Keratinocyte (primary cell): ENCODE measurements at regions not wholly inside any gene's neighbourhood (a gene's known extent, or its start where the extent isn't known, plus 50 kb on each side); places are given as distances from the start of the nearest gene placed in this dataset.

Source experiments
- DNase-seq: peaks from one replicate; pipeline ENCODE4 v3.0.0-alpha.2; 2011; ENCODE audit warnings: low read depth, missing footprints, low spot score
- FAIRE-seq: peaks from 2 replicates; lab custom pipeline; 2011; peaks lifted over from hg19 to GRCh38; lab: Jason Lieb, UNC
- H2AFZ ChIP-seq: 2 replicates; pipeline ENCODE4 v1.6.0; 2012; ENCODE audit warnings: low read length, control low read depth, inconsistent platforms; ENCODE audit not compliant: control insufficient read depth
- H3K27ac ChIP-seq: 2 replicates; pipeline ENCODE4 v1.5.1; 2011; ENCODE audit warnings: low read length; ENCODE audit not compliant: control insufficient read depth, insufficient read depth
- H3K27me3 ChIP-seq: 3 replicates; pipeline ENCODE4 v1.6.0; 2011; ENCODE audit warnings: low read length; ENCODE audit not compliant: control insufficient read depth, insufficient read depth; ENCODE audit errors: extremely low read depth
- H3K36me3 ChIP-seq, 2 experiments: 2 replicates in 1 of 2; 3 replicates in 1 of 2; pipeline ENCODE4 v1.5.1; 2011; ENCODE audit warnings: low read length in 2 of 2, mild to moderate bottlenecking in 1 of 2; ENCODE audit not compliant: control insufficient read depth in 2 of 2, insufficient read depth in 2 of 2; ENCODE audit errors: extremely low read depth in 1 of 2
- H3K4me1 ChIP-seq: 3 replicates; pipeline ENCODE4 v1.5.1; 2011; ENCODE audit warnings: low read length; ENCODE audit not compliant: control insufficient read depth, insufficient read depth; ENCODE audit errors: extremely low read depth
- H3K4me2 ChIP-seq: 3 replicates; pipeline ENCODE4 v1.6.0; 2011; ENCODE audit warnings: low read depth, low read length; ENCODE audit not compliant: control insufficient read depth, insufficient read depth; ENCODE audit errors: extremely low read depth
- H3K4me3 ChIP-seq, 3 experiments: fragments of 200-600 bp in 1 of 3; sonication (generic) in 1 of 3; 2 replicates in 2 of 3; 3 replicates in 1 of 3; pipeline ENCODE4 v1.5.1; 2011 to 2016; ENCODE audit warnings: low read length in 3 of 3, mild to moderate bottlenecking in 3 of 3, control low read depth in 2 of 3, inconsistent platforms in 1 of 3, low read depth in 1 of 3, mixed read lengths in 1 of 3, mixed run types in 1 of 3, moderate library complexity in 1 of 3; ENCODE audit not compliant: control insufficient read depth in 2 of 3, insufficient read depth in 2 of 3; ENCODE audit errors: extremely low read depth in 1 of 3
- H3K79me2 ChIP-seq: 2 replicates; pipeline ENCODE4 v1.6.0; 2012; ENCODE audit warnings: low read length; ENCODE audit not compliant: control insufficient read depth, insufficient read depth
- H3K9ac ChIP-seq: 3 replicates; pipeline ENCODE4 v1.6.0; 2011; ENCODE audit warnings: low read length; ENCODE audit not compliant: control insufficient read depth, insufficient read depth; ENCODE audit errors: extremely low read depth
- H3K9me1 ChIP-seq: 3 replicates; pipeline ENCODE4 v1.6.0; 2011; ENCODE audit warnings: low read length; ENCODE audit not compliant: control insufficient read depth, insufficient read depth; ENCODE audit errors: extremely low read depth
- H3K9me3 ChIP-seq: 2 replicates; pipeline ENCODE4 v1.5.1; 2012; ENCODE audit warnings: low read depth, low read length; ENCODE audit not compliant: control insufficient read depth
- H4K20me1 ChIP-seq: 3 replicates; pipeline ENCODE4 v1.6.0; 2011; ENCODE audit warnings: low read length; ENCODE audit not compliant: control insufficient read depth, insufficient read depth; ENCODE audit errors: extremely low read depth
- EZH2 ChIP-seq: IDR thresholded peaks from one replicate; pipeline ENCODE4 v1.6.1; 2012; ENCODE audit warnings: inconsistent platforms, mild to moderate bottlenecking, low read length, moderate library complexity
- dilution Hi-C: fragments of 300-500 bp; cut with MboI; formaldehyde crosslinking; loops from one replicate; pipeline ENCODE4 v1.7.0; 2020; ENCODE audit warnings: low sequenced_read_pairs; ENCODE audit not compliant: extremely low pct_ligation_motif_present
- TF ChIP-seq, protein P1 (sequence below), 3 experiments: IDR thresholded peaks in 1 of 3; conservative IDR thresholded peaks in 1 of 3; optimal IDR thresholded peaks in 1 of 3; 2 replicates in 2 of 3; 3 replicates in 1 of 3; pipeline versions ENCODE3 to v1.5.1; 2011; ENCODE audit warnings: low read length in 3 of 3, mild to moderate bottlenecking in 3 of 3, moderate library complexity in 2 of 3, control low read depth in 1 of 3, inconsistent platforms in 1 of 3; ENCODE audit not compliant: insufficient read depth in 2 of 3; ENCODE audit errors: extremely low read depth in 1 of 3

DNA sequence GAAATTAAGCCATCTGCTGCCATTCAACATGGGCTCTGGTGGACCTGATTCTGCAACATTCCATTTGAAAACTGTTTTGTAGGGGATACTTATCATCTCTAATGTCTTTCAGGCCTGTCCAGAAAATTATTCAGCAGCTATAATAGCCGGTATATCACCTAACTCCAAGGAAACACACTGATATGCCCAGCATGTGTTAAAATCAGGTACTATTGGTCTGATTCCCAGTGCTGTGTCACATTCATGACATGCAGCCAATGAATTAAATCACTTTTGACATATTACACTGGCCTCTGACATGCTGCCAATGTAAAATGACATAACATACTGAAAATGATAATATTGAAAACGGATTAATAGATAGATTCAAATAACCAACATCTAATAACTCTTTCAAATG is 60.5 kb upstream of the IRX5 start:
- Histone ChIP-seq H3K4me2 (no peak overlapping the region), H3K27me3 (no peaks in the 10 kb centered on the region), H3K9me3 (no peaks in the 10 kb centered on the region), H3K4me3 (no peak overlapping the region), H3K79me2 (no peaks in the 10 kb centered on the region), H3K4me1 (peaks cover 11% of the 10 kb centered on the region), H4K20me1 (no peaks in the 10 kb centered on the region), H3K27ac (no peak overlapping the region), H3K36me3 (no peaks in the 10 kb centered on the region), H2AFZ (no peak overlapping the region), H3K9me1 (no peaks in the 10 kb centered on the region), H3K9ac (no peak overlapping the region)
- no peak for DNase-seq
- TF ChIP-seq EZH2, result no peak
- TF ChIP-seq, protein P1, sequence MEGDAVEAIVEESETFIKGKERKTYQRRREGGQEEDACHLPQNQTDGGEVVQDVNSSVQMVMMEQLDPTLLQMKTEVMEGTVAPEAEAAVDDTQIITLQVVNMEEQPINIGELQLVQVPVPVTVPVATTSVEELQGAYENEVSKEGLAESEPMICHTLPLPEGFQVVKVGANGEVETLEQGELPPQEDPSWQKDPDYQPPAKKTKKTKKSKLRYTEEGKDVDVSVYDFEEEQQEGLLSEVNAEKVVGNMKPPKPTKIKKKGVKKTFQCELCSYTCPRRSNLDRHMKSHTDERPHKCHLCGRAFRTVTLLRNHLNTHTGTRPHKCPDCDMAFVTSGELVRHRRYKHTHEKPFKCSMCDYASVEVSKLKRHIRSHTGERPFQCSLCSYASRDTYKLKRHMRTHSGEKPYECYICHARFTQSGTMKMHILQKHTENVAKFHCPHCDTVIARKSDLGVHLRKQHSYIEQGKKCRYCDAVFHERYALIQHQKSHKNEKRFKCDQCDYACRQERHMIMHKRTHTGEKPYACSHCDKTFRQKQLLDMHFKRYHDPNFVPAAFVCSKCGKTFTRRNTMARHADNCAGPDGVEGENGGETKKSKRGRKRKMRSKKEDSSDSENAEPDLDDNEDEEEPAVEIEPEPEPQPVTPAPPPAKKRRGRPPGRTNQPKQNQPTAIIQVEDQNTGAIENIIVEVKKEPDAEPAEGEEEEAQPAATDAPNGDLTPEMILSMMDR (optimal IDR thresholded peaks at IDR 0.05 in 1 of 3, IDR thresholded peaks at IDR 0.05 in 1 of 3, conservative IDR thresholded peaks at IDR 0.05 in 1 of 3; ENCODE audit: extremely low read depth in 1 of 3, insufficient read depth in 2 of 3, low read length in 3 of 3), result no peak
- FAIRE-seq, result no peak
- dilution Hi-C loops, result no loop called here

DNA sequence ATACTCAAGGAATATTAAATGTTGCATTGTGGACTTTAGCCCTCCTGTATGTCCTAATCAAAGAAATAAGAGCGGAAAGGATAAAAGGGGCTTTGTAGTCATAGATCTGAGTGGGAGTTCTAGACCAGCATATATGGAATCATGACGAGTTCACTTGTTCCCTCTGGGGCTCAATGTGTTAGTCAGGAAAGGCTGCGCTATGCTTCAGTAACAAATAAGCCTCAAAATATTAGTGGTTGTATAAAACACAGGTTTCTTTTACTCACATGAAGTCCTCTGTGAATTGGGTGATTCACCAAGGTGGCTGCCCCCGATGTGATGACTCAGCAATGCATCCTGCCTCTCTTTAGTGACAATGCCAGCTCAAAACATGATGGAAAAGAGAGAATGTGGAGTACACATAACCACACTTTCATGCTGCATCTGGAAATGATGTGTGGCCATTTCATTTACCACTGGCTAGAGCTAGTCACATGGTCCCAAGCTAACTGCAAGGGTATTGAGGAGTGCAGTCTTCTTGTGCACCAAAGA is 63.3 kb upstream of the IRX5 start:
- dilution Hi-C loops, result no loop called here
- no peaks in the 10 kb centered on the region for H3K9me3 ChIP-seq
- no peak overlapping the region for H3K4me2 ChIP-seq
- no peak overlapping the region for H3K9ac ChIP-seq
- no peaks in the 10 kb centered on the region for H3K27me3 ChIP-seq
- TF ChIP-seq EZH2, result no peak
- TF ChIP-seq, protein P1 (optimal IDR thresholded peaks at IDR 0.05 in 1 of 3, IDR thresholded peaks at IDR 0.05 in 1 of 3, conservative IDR thresholded peaks at IDR 0.05 in 1 of 3; ENCODE audit: extremely low read depth in 1 of 3, insufficient read depth in 2 of 3, low read length in 3 of 3), result no peak
- no peaks in the 10 kb centered on the region for H3K79me2 ChIP-seq
- H3K36me3 ChIP-seq, result no peaks in the 10 kb centered on the region
- H2AFZ ChIP-seq, result no peak overlapping the region
- no peak overlapping the region for H3K4me3 ChIP-seq
- no peaks in the 10 kb centered on the region for H3K9me1 ChIP-seq
- H3K27ac ChIP-seq, result no peak overlapping the region
- H4K20me1 ChIP-seq, result no peaks in the 10 kb centered on the region
- DNase-seq (no peak), FAIRE-seq (no peak)
- no peaks in the 10 kb centered on the region for H3K4me1 ChIP-seq
